Ishikawa (cell line): ENCODE measurements at regions not wholly inside any gene's neighbourhood (a gene's known extent, or its start where the extent isn't known, plus 50 kb on each side); places are given as distances from the start of the nearest gene placed in this dataset.

ENCODE experiments used
- CREB1 ChIP-seq: IDR thresholded peaks from 2 replicates; pipeline ENCODE4 v1.6.1; 2012; ENCODE audit warnings: low read depth
- EP300 ChIP-seq: IDR thresholded peaks from 2 replicates; pipeline ENCODE4 v1.6.1; 2012; ENCODE audit warnings: borderline replicate concordance
- FOXM1 ChIP-seq: IDR thresholded peaks from 2 replicates; pipeline ENCODE4 v1.6.1; 2012; ENCODE audit warnings: low read depth, borderline replicate concordance
- RAD21 ChIP-seq: IDR thresholded peaks from 2 replicates; pipeline ENCODE4 v1.6.1; 2012; ENCODE audit warnings: low read depth
- TAF1 ChIP-seq: IDR thresholded peaks from 2 replicates; pipeline ENCODE4 v1.6.1; 2012; ENCODE audit warnings: low read depth, mild to moderate bottlenecking
- TEAD4 ChIP-seq: IDR thresholded peaks from 2 replicates; pipeline ENCODE4 v1.6.1; 2012
- YY1 ChIP-seq: IDR thresholded peaks from 2 replicates; pipeline ENCODE4 v1.6.1; 2012; ENCODE audit warnings: low read depth
- TF ChIP-seq, protein P1 (sequence below): IDR thresholded peaks from 2 replicates; pipeline ENCODE4 v1.6.1; 2012; ENCODE audit warnings: low read depth, mild to moderate bottlenecking
- TF ChIP-seq, protein P2 (sequence below): IDR thresholded peaks from 2 replicates; pipeline ENCODE4 v1.6.1; 2012
- TF ChIP-seq, protein P3 (sequence below): IDR thresholded peaks from 2 replicates; pipeline ENCODE4 v1.6.1; 2012

DNA sequence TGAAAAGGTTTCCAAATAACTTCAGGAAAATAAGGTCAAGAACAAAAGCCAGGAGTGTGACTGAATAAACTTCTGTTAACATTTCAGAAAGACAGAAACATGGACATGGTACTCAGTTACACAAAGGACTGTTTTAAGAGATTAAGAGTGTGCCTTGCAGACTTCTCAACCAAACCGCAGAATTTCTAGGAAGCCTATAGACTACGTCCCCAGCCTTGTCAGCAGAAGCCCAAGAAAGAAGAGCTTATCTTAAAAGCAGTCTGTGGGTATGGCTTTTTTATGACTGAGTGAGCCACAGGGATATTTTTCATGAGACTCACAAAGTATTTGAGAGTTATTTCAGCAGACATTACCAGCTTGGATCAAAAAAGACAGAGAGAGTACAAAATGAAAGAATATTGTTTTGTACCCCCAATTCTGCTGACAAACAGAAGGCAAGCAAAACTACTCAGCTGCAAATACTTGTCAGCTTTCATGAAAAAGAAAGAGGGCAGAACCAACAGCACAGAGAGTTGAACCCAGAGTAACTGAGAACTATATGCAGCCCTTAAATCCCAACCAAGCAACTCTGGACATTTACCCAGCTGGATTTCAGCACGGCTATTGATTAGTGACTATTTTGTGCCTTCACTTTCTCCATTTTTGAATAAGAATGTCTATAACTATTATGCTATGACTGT, 711.0 kb upstream of the CTNND2 start:
- TF ChIP-seq, protein P1, sequence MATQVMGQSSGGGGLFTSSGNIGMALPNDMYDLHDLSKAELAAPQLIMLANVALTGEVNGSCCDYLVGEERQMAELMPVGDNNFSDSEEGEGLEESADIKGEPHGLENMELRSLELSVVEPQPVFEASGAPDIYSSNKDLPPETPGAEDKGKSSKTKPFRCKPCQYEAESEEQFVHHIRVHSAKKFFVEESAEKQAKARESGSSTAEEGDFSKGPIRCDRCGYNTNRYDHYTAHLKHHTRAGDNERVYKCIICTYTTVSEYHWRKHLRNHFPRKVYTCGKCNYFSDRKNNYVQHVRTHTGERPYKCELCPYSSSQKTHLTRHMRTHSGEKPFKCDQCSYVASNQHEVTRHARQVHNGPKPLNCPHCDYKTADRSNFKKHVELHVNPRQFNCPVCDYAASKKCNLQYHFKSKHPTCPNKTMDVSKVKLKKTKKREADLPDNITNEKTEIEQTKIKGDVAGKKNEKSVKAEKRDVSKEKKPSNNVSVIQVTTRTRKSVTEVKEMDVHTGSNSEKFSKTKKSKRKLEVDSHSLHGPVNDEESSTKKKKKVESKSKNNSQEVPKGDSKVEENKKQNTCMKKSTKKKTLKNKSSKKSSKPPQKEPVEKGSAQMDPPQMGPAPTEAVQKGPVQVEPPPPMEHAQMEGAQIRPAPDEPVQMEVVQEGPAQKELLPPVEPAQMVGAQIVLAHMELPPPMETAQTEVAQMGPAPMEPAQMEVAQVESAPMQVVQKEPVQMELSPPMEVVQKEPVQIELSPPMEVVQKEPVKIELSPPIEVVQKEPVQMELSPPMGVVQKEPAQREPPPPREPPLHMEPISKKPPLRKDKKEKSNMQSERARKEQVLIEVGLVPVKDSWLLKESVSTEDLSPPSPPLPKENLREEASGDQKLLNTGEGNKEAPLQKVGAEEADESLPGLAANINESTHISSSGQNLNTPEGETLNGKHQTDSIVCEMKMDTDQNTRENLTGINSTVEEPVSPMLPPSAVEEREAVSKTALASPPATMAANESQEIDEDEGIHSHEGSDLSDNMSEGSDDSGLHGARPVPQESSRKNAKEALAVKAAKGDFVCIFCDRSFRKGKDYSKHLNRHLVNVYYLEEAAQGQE, result no peak
- no peak for TF ChIP-seq FOXM1
- TF ChIP-seq, protein P2, sequence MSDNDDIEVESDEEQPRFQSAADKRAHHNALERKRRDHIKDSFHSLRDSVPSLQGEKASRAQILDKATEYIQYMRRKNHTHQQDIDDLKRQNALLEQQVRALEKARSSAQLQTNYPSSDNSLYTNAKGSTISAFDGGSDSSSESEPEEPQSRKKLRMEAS, result no peak
- no peak for TF ChIP-seq YY1
- TF ChIP-seq EP300, result no peak
- TF ChIP-seq TEAD4, result no peak
- TF ChIP-seq, protein P3, sequence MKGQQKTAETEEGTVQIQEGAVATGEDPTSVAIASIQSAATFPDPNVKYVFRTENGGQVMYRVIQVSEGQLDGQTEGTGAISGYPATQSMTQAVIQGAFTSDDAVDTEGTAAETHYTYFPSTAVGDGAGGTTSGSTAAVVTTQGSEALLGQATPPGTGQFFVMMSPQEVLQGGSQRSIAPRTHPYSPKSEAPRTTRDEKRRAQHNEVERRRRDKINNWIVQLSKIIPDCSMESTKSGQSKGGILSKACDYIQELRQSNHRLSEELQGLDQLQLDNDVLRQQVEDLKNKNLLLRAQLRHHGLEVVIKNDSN, result no peak
- no peak for TF ChIP-seq TAF1
- no peak for TF ChIP-seq CREB1
- TF ChIP-seq RAD21, result no peak
